ENCODE measurements at regions not wholly inside any gene's neighbourhood (a gene's known extent, or its start where the extent isn't known, plus 50 kb on each side); places are given as distances from the start of the nearest gene placed in this dataset.
A peak's percentile ranks its signal among the peaks of the same experiment; 100 is the strongest.

- TF ChIP-seq SOX6 (IDR thresholded peaks at IDR 0.05) (no peak), SOX6 (CRISPR knock-in tag; IDR thresholded peaks at IDR 0.05) (peak; percentile 91), AHDC1 (CRISPR knock-in tag; IDR thresholded peaks at IDR 0.05; ENCODE audit: borderline replicate concordance) (peak; percentile 25; the same call in 1 of the 2 replicates), ZNF547 (CRISPR knock-in tag; IDR thresholded peaks at IDR 0.05) (no peak), ZNF264 (CRISPR knock-in tag; IDR thresholded peaks at IDR 0.05) (no peak), TEAD3 (CRISPR knock-in tag; optimal IDR thresholded peaks at IDR 0.05; ENCODE audit: borderline replicate concordance) (no peak), EP300 (IDR thresholded peaks at IDR 0.05; ENCODE audit: low read depth in 2 of 2, low read length in 2 of 2) (peak; percentile 60 to 80; a peak in 3 of 4 replicates), EP300 (CRISPR knock-in tag; IDR thresholded peaks at IDR 0.05; ENCODE audit: borderline replicate concordance) (no peak), RERE (CRISPR knock-in tag; IDR thresholded peaks at IDR 0.05; ENCODE audit: low read depth) (peak; percentile 98), CEBPG (CRISPR knock-in tag; IDR thresholded peaks at IDR 0.05) (peak; percentile 65), GATAD2A (CRISPR knock-in tag; IDR thresholded peaks at IDR 0.05) (peak; percentile 69; the same call in 1 of the 2 replicates), TCF7 (IDR thresholded peaks at IDR 0.05; ENCODE audit: low read depth) (peak; percentile 89), SNAPC5 (CRISPR knock-in tag; IDR thresholded peaks at IDR 0.05; ENCODE audit: borderline replicate concordance) (no peak), RFX5 (IDR thresholded peaks at IDR 0.05; ENCODE audit: low read depth, low read length) (no peak), NFKB2 (CRISPR knock-in tag; IDR thresholded peaks at IDR 0.05; ENCODE audit: borderline replicate concordance) (no peak), ZNF503 (CRISPR knock-in tag; IDR thresholded peaks at IDR 0.05) (peak; percentile 95), THRA (CRISPR knock-in tag; IDR thresholded peaks at IDR 0.05; ENCODE audit: borderline replicate concordance) (peak; percentile 50; the same call in 1 of the 2 replicates)
Measured at GRCh38 chr1:226479474-226479873, 69.1 kb upstream of the STUM start (continued).
